CD4-positive, alpha-beta memory T cell (primary cell): ENCODE measurements at regions not wholly inside any gene's neighbourhood (a gene's known extent, or its start where the extent isn't known, plus 50 kb on each side); places are given as distances from the start of the nearest gene placed in this dataset.

Experiments used
- CTCF ChIA-PET: fragments of 350-600 bp; sonication (Branson Sonifier 250); formaldehyde crosslinking; loops from one replicate; lab custom pipeline; 2021; ENCODE audit warnings: inconsistent platforms; ENCODE audit not compliant: partially characterized antibody; lab: Charles Lee
- POLR2A ChIA-PET: fragments of 350-600 bp; sonication (Branson Sonifier 250); formaldehyde crosslinking; loops from one replicate; lab custom pipeline; 2021; ENCODE audit not compliant: partially characterized antibody; lab: Charles Lee
- DNase-seq, 5 donors: peaks; one replicate each; pipeline versions ENCODE4 v3.0.0 to v3.0.0-alpha.2; 2020 to 2022; ENCODE audit warnings: mixed read lengths in 1 of 5
- H3K27ac ChIP-seq: one replicate; pipeline ENCODE4 v1.7.0; 2013; ENCODE audit warnings: low read depth, low read length
- H3K27me3 ChIP-seq: 2 replicates; pipeline ENCODE4 v1.7.0; 2013; ENCODE audit warnings: mild to moderate bottlenecking, low read length, moderate library complexity; ENCODE audit not compliant: insufficient read depth
- H3K36me3 ChIP-seq: 2 replicates; pipeline ENCODE4 v1.7.0; 2013; ENCODE audit warnings: mild to moderate bottlenecking, low read length, moderate library complexity; ENCODE audit not compliant: insufficient read depth
- H3K4me1 ChIP-seq: 2 replicates; pipeline ENCODE4 v1.7.0; 2013; ENCODE audit warnings: mild to moderate bottlenecking, low read length, moderate library complexity; ENCODE audit not compliant: insufficient read depth
- H3K4me3 ChIP-seq, 2 donors: one replicate each; pipeline ENCODE4 v1.7.0; 2013; ENCODE audit warnings: low read length in 2 of 2, mild to moderate bottlenecking in 1 of 2
- H3K9me3 ChIP-seq, 2 donors: one replicate each; pipeline ENCODE4 v1.7.0; 2013; ENCODE audit warnings: low read length in 2 of 2, control low read depth in 1 of 2; ENCODE audit not compliant: control insufficient read depth in 1 of 2
- H3K27ac Mint-ChIP-seq, 7 donors: one replicate each; pipeline ENCODE4 v1.8.0; 2020 to 2021; ENCODE audit warnings: mixed read lengths in 7 of 7, mild to moderate bottlenecking in 6 of 7, inconsistent platforms in 3 of 7, moderate library complexity in 3 of 7
- H3K27me3 Mint-ChIP-seq, 2 donors: one replicate each; pipeline ENCODE4 v1.8.0; 2020 to 2021; ENCODE audit warnings: mixed read lengths in 2 of 2
- H3K36me3 Mint-ChIP-seq, 2 donors: one replicate each; pipeline ENCODE4 v1.8.0; 2020 to 2021; ENCODE audit warnings: mixed read lengths in 2 of 2, inconsistent platforms in 1 of 2, mild to moderate bottlenecking in 1 of 2
- H3K4me1 Mint-ChIP-seq, 4 donors: one replicate each; pipeline ENCODE4 v1.8.0; 2020 to 2021; ENCODE audit warnings: mixed read lengths in 4 of 4, mild to moderate bottlenecking in 1 of 4
- H3K4me3 Mint-ChIP-seq, 8 donors: one replicate each; pipeline ENCODE4 v1.8.0; 2020 to 2021; ENCODE audit warnings: mixed read lengths in 8 of 8, mild to moderate bottlenecking in 7 of 8, moderate library complexity in 6 of 8, inconsistent platforms in 3 of 8
- H3K9me3 Mint-ChIP-seq, 8 donors: one replicate each; pipeline ENCODE4 v1.8.0; 2020 to 2021; ENCODE audit warnings: mixed read lengths in 8 of 8, mild to moderate bottlenecking in 5 of 8, inconsistent platforms in 3 of 8, moderate library complexity in 1 of 8
- intact Hi-C: fragments of 100-400 bp; cut with micrococcal nuclease; formaldehyde crosslinking; loops from one replicate; pipeline ENCODE4 v1.15.1; 2023

DNA sequence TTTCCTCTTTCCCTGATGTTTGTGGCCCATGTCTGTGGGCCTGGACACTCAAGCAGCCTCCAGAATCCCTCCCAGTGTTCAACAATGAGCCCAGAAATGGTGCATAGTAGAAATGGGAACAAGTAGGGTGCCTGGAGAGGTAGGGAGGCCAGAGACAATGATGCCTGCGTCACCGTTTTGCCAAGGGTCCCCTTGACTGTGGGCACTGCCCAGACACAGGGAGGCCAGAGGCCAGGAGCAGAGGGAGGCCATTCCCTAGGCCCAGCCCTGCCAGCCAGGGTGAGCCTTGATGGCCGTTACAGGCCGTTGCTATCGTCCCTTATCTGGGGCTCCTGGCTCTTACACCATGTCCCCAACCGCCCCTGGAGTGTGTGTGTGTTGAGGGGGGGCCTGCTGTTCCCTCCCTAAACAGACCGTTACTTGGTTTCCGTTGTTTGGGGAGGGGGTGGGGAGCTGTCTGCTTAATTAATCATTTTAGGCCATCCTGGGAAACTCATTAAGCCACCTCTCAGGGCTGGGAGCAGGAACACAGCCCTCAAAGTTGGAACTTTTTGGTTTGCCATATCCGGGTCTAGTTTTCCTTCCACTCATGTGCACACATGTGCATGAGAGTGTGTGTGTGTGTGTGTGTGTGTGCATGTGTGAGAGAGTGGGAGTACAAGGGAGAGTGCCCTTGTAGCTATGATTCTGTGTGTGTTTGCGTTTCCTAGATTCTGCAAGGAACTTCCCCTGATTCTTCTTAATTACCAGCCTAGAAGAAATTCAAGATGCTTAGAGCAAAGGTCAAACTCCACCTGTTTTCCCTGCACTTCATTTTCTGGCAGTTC is 135.2 kb upstream of the HAAO start:
- Histone ChIP-seq H3K9me3 (no peaks in the 10 kb centered on the region), H3K4me3 (no peak overlapping the region), H3K27ac (no peak overlapping the region), H3K36me3 (no peaks in the 10 kb centered on the region), H3K4me1 (no peaks in the 10 kb centered on the region), H3K27me3 (no peaks in the 10 kb centered on the region)
- CTCF ChIA-PET: interaction anchor here (1.1 kb wide), 1 partner anchor 70 kb away, joined by 3 read pairs; no protein-coding TSS in a partner anchor
- no peak overlapping the region for H3K4me3 Mint-ChIP-seq
- peaks cover 0 to 1% of the 10 kb centered on the region in 2 donors for H3K27me3 Mint-ChIP-seq
- intact Hi-C loops: no loop called here
- peaks cover 0 to 1% (median 0%) of the 10 kb centered on the region in 8 donors for H3K9me3 Mint-ChIP-seq
- H3K4me1 Mint-ChIP-seq: peaks cover 0 to 4% (median 0%) of the 10 kb centered on the region in 4 donors
- POLR2A ChIA-PET: interaction anchor here (2.1 kb wide), 1 partner anchor 11 kb away, joined by 7 read pairs; no protein-coding TSS in a partner anchor
- no peaks in the 10 kb centered on the region for H3K36me3 Mint-ChIP-seq
- no peak overlapping the region for H3K27ac Mint-ChIP-seq
- DNase-seq: no peak

DNA sequence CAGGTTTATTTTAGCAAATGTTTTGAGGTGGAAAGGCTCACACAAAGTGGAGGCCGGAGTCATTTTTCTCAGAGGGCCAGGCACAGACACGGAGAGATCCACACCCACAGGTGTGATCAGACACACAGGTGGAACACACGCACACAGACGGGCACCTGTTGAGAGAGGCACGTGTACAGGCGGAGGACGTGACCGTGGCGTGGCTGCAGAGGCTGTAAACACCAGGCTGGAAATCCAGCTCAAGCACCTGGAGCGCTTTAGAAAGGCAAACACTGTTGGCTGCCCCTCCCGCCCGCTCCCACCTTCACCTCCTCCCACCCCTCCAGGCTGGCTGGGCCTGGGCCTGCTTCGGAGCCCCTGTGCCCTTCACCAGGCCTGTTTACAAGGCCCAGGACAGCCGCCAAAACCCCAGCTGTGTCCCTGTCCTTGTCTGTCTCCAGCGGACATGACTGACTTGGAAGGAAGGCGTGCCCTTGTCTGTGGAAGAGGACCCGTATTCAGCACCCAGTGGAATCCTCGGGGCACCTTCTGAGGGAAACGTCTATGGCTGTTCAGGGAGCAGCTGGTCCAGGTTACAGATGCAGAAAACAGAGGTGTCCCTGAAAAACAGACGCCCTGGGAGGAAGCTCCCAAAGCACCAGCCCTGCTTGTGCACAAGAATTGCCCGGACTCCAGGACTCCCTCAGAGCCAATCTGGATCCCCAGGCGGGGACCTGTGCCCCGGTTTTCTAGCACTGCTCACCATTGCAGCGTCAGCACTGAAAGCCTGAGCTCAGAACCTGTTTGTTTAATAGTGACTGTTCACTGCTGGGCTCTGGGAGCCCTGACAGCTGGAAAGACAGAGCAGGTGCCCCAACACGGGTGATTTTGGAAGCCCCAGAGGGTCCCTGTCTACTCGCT is 134.3 kb upstream of the HAAO start:
- Mint-ChIP-seq H3K9me3 (peaks cover 0 to 1% (median 0%) of the 10 kb centered on the region in 8 donors), H3K27ac (no peak overlapping the region), H3K4me1 (peaks cover 0 to 4% (median 0%) of the 10 kb centered on the region in 4 donors), H3K27me3 (peaks cover 0 to 1% of the 10 kb centered on the region in 2 donors), H3K36me3 (no peaks in the 10 kb centered on the region), H3K4me3 (no peak overlapping the region)
- ChIA-PET POLR2A (interaction anchor here (2.1 kb wide), 1 partner anchor 10 kb away, joined by 7 read pairs; no protein-coding TSS in a partner anchor), CTCF (interaction anchor here (1.1 kb wide), 1 partner anchor 69 kb away, joined by 3 read pairs; no protein-coding TSS in a partner anchor)
- Histone ChIP-seq H3K9me3 (no peaks in the 10 kb centered on the region), H3K36me3 (no peaks in the 10 kb centered on the region), H3K4me1 (no peaks in the 10 kb centered on the region), H3K27me3 (no peaks in the 10 kb centered on the region), H3K27ac (no peak overlapping the region), H3K4me3 (no peak overlapping the region)
- intact Hi-C loops: no loop called here
- no peak for DNase-seq

DNA sequence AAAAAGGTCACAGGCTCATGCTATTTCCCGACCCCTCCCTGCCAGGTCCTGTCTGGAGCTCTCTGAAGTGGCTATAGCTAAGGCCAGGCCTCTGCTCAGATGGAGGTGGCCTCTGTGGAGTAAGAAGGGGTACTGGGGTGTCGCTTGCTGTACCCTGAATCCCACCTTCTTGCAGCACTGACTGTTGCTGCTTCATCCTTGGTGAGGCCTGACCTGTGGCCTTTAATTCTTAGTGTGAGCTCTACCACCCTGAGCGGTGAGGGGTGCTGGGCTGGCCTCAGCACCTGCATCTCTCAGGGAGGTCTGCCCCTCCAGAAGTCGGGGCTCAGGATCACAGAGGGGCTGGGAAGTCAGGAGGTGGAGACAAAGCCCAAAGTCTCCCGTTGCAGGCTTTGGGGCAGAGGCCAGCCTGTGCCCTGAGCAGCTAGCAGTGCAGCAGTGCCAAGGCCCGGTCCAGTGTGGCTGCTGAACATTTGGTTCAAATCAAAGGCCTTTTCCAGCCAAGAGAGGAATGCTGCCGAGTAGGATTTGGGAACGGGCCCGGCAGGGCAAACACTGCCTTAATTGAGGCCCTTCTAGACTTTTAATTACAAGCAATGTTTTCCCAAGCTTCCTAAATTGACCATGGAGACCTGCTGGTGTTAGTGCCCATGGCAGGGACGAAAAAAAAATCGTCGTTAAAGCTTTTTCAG is 133.5 kb upstream of the HAAO start:
- Mint-ChIP-seq H3K9me3 (peaks cover 0 to 1% (median 0%) of the 10 kb centered on the region in 8 donors), H3K4me3 (no peak overlapping the region), H3K27me3 (peaks cover 0 to 1% of the 10 kb centered on the region in 2 donors), H3K4me1 (no peaks in the 10 kb centered on the region), H3K36me3 (no peaks in the 10 kb centered on the region), H3K27ac (no peak overlapping the region)
- H3K4me3 ChIP-seq: no peak overlapping the region
- intact Hi-C loops: no loop called here
- DNase-seq: no peak
- ChIA-PET POLR2A (interaction anchor here (2.1 kb wide), 1 partner anchor 10 kb away, joined by 7 read pairs; no protein-coding TSS in a partner anchor), CTCF (no interaction called here)
- H3K4me1 ChIP-seq: no peaks in the 10 kb centered on the region
- no peaks in the 10 kb centered on the region for H3K36me3 ChIP-seq
- H3K27ac ChIP-seq: no peak overlapping the region
- H3K27me3 ChIP-seq: no peaks in the 10 kb centered on the region
- H3K9me3 ChIP-seq: no peaks in the 10 kb centered on the region

DNA sequence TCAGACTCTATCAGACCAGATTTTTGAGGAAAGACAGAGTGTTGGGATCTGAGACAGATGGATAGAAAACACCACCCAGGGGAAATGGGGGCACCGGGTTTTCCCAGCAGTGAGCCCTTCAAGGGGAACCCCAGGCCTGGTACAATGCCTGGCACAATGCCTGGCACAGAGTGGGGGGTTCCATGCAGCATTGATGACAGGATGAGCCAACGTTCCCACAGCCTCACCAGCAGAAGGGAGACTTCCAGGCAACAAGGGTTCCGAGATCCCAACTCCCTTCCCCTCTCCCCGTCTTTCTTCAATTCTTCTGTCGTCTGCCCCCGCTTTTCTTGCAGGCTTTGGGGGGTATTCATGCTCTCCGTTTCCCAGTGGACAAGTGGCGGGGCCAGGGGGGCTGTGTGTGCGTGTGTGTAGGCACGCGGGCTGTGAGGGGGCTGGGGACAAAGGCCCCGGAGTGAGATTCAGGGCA is 132.1 kb upstream of the HAAO start:
- intact Hi-C loops: no loop called here
- Mint-ChIP-seq H3K36me3 (no peaks in the 10 kb centered on the region), H3K4me3 (no peak overlapping the region), H3K9me3 (peaks cover 0 to 1% (median 0%) of the 10 kb centered on the region in 8 donors), H3K4me1 (no peaks in the 10 kb centered on the region), H3K27ac (no peak overlapping the region), H3K27me3 (peaks cover 0 to 3% of the 10 kb centered on the region in 2 donors)
- CTCF ChIA-PET: no interaction called here
- H3K27me3 ChIP-seq: no peaks in the 10 kb centered on the region
- H3K4me1 ChIP-seq: no peaks in the 10 kb centered on the region
- no peak for DNase-seq
- H3K27ac ChIP-seq: no peak overlapping the region
- H3K4me3 ChIP-seq: no peak overlapping the region
- H3K36me3 ChIP-seq: no peaks in the 10 kb centered on the region
- H3K9me3 ChIP-seq: no peaks in the 10 kb centered on the region
- POLR2A ChIA-PET: no interaction called here

DNA sequence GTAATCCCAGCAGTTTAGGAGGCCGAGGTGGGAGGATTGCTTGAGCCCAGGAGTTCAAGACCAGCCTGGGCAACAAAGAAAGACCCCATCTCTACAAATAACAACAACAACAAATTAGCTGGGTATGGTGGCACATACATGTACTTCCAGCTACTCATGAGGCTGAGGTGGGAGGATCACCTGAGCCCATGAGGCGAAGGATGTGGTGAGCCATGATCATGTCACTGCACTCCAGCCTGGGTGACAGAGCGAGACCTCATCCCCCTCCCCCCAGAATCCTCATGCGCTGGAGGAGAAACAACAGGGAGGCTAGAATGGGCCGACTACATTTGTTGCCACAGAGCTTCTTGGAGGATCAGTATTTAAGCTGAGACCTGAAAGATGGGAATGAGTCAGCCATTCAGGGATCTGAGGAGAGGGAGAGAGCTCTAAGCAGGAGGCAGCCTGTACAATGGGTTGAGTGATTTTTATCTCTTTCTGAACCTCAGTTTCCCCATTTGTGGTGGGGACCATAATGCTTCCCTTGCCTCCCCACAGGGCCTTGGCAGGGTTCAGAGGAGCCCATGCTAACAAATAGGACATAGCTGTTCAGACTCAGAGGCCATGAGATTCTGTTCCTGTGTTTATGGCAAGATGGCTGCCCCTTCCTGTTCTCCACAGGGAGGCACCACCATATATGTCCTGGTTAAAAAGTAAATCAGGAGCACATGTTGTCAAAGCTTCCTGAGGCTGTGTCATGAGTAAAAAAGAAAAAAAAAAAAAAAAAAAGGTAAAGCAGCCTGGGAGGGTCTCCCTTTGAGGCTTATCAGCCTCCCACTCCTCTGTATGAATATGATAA is 131.4 kb upstream of the HAAO start:
- H3K9me3 ChIP-seq: no peaks in the 10 kb centered on the region
- DNase-seq: no peak
- Mint-ChIP-seq H3K4me3 (no peak overlapping the region), H3K36me3 (no peaks in the 10 kb centered on the region), H3K9me3 (peaks cover 0 to 1% (median 0%) of the 10 kb centered on the region in 8 donors), H3K27me3 (peaks cover 2 to 3% of the 10 kb centered on the region in 2 donors), H3K27ac (no peak overlapping the region), H3K4me1 (no peaks in the 10 kb centered on the region)
- ChIA-PET CTCF (no interaction called here), POLR2A (no interaction called here)
- intact Hi-C loops: no loop called here
- H3K27ac ChIP-seq: no peak overlapping the region
- no peaks in the 10 kb centered on the region for H3K27me3 ChIP-seq
- H3K4me3 ChIP-seq: no peak overlapping the region
- H3K4me1 ChIP-seq: no peaks in the 10 kb centered on the region
- H3K36me3 ChIP-seq: no peaks in the 10 kb centered on the region

DNA sequence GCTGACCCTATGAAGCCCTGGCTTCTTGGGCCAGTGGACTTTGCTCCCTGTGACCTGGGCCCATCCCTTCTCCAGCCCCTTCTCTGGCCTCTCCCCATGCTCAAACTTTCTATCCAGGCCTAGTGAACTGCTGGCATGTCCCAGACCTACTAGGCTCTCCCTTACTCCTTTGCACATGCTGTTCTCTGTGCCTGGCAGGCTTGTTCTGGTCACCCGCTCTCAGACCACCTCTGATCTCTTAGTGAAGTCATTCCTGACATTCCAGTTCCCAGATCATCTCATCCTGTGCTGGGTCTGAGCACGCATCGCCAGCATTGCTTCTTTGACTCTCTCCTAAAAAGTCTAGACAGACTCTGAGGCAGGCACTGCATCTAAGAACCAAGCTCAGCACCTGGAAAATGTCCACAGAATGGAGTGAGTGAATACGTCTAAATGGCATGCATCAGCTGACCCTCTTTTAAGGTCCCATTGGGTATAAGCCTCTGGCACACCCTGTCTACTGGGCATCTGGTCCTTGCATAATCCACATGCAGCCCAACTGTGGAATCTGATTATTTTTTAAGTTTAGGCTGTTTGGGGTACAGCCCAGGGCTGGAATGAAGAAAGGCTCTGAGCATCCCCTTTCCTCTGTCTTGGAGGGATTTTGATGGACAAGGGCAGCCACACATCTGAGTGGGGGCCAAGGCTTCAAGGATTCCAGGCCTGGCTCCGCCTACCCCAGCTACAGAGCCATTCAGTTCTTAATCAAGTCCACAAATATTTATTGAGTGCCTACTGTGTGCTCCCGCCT is 130.6 kb upstream of the HAAO start:
- Histone ChIP-seq H3K27me3 (no peaks in the 10 kb centered on the region), H3K4me3 (no peak overlapping the region), H3K36me3 (no peaks in the 10 kb centered on the region), H3K4me1 (no peaks in the 10 kb centered on the region), H3K9me3 (no peaks in the 10 kb centered on the region), H3K27ac (no peak overlapping the region)
- ChIA-PET POLR2A (no interaction called here), CTCF (no interaction called here)
- DNase-seq: no peak
- Mint-ChIP-seq H3K27ac (no peak overlapping the region), H3K36me3 (no peaks in the 10 kb centered on the region), H3K9me3 (no peaks in the 10 kb centered on the region), H3K4me3 (no peak overlapping the region), H3K4me1 (no peaks in the 10 kb centered on the region), H3K27me3 (peaks cover 2 to 3% of the 10 kb centered on the region in 2 donors)
- intact Hi-C loops: no loop called here
